ENCODE measurements at regions not wholly inside any gene's neighbourhood (a gene's known extent, or its start where the extent isn't known, plus 50 kb on each side); places are given as distances from the start of the nearest gene placed in this dataset.

DNA sequence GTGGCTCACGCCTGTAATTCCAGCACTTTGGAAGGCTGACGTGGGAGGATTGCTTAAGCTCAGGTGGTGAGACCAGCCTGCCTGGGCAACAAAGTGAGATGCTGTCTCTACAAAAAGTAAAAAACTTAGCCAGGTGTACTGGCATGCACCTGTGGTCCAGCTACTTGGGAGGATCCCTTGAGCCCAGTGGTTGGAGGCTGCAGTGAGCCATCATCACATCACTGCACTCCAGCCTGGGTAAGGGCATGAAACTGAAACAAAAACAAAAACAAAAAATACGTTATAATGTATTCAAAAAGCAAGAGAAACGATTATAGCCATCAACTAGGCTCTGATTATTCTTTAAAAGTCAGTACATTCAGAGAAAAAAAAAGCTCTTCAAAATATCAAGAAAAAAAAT is 62.5 kb downstream of the TCF20 start:
- TF ChIP-seq, protein P1, sequence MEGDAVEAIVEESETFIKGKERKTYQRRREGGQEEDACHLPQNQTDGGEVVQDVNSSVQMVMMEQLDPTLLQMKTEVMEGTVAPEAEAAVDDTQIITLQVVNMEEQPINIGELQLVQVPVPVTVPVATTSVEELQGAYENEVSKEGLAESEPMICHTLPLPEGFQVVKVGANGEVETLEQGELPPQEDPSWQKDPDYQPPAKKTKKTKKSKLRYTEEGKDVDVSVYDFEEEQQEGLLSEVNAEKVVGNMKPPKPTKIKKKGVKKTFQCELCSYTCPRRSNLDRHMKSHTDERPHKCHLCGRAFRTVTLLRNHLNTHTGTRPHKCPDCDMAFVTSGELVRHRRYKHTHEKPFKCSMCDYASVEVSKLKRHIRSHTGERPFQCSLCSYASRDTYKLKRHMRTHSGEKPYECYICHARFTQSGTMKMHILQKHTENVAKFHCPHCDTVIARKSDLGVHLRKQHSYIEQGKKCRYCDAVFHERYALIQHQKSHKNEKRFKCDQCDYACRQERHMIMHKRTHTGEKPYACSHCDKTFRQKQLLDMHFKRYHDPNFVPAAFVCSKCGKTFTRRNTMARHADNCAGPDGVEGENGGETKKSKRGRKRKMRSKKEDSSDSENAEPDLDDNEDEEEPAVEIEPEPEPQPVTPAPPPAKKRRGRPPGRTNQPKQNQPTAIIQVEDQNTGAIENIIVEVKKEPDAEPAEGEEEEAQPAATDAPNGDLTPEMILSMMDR (IDR thresholded peaks at IDR 0.05; ENCODE audit: low read depth, low read length): no peak
- TF ChIP-seq EZH2phosphoT487 (IDR thresholded peaks at IDR 0.05; ENCODE audit: low read depth): no peak

All from OCI-LY3 (cell line).